ENCODE measurements at regions not wholly inside any gene's neighbourhood (a gene's known extent, or its start where the extent isn't known, plus 50 kb on each side); places are given as distances from the start of the nearest gene placed in this dataset.
"Not testable (repeated sequence)": the region's sequence is repeated elsewhere in the genome, so short reads cannot be mapped to it uniquely, and the experiment has no call there.

GRCh38 chr21:8758921-8759367 lies 1762.4 kb upstream of the TPTE start (continued):
- TF ChIP-seq, protein P1, sequence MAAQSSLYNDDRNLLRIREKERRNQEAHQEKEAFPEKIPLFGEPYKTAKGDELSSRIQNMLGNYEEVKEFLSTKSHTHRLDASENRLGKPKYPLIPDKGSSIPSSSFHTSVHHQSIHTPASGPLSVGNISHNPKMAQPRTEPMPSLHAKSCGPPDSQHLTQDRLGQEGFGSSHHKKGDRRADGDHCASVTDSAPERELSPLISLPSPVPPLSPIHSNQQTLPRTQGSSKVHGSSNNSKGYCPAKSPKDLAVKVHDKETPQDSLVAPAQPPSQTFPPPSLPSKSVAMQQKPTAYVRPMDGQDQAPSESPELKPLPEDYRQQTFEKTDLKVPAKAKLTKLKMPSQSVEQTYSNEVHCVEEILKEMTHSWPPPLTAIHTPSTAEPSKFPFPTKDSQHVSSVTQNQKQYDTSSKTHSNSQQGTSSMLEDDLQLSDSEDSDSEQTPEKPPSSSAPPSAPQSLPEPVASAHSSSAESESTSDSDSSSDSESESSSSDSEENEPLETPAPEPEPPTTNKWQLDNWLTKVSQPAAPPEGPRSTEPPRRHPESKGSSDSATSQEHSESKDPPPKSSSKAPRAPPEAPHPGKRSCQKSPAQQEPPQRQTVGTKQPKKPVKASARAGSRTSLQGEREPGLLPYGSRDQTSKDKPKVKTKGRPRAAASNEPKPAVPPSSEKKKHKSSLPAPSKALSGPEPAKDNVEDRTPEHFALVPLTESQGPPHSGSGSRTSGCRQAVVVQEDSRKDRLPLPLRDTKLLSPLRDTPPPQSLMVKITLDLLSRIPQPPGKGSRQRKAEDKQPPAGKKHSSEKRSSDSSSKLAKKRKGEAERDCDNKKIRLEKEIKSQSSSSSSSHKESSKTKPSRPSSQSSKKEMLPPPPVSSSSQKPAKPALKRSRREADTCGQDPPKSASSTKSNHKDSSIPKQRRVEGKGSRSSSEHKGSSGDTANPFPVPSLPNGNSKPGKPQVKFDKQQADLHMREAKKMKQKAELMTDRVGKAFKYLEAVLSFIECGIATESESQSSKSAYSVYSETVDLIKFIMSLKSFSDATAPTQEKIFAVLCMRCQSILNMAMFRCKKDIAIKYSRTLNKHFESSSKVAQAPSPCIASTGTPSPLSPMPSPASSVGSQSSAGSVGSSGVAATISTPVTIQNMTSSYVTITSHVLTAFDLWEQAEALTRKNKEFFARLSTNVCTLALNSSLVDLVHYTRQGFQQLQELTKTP (IDR thresholded peaks at IDR 0.05; ENCODE audit: low read depth in 1 of 2, partially characterized antibody in 2 of 2): peak in 1 of 2 experiments; percentile 78
- TF ChIP-seq ZNF143 (CRISPR knock-in tag; IDR thresholded peaks at IDR 0.05) (peak; percentile 53; the same call in 1 of the 2 replicates), POLR2A (conservative IDR thresholded peaks at IDR 0.05) (0 out of 2 replicates have a peak, but pooled peaks have one; percentile 48), ZFX (CRISPR knock-in tag; IDR thresholded peaks at IDR 0.05) (peak; percentile 80), ETV1 (tag; conservative IDR thresholded peaks at IDR 0.05; ENCODE audit: low read depth) (peak; percentile 43)
- TF ChIP-seq, protein P2, sequence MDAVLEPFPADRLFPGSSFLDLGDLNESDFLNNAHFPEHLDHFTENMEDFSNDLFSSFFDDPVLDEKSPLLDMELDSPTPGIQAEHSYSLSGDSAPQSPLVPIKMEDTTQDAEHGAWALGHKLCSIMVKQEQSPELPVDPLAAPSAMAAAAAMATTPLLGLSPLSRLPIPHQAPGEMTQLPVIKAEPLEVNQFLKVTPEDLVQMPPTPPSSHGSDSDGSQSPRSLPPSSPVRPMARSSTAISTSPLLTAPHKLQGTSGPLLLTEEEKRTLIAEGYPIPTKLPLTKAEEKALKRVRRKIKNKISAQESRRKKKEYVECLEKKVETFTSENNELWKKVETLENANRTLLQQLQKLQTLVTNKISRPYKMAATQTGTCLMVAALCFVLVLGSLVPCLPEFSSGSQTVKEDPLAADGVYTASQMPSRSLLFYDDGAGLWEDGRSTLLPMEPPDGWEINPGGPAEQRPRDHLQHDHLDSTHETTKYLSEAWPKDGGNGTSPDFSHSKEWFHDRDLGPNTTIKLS (IDR thresholded peaks at IDR 0.05; ENCODE audit: borderline replicate concordance, low read depth): peak; percentile 19; the same call in 1 of the 2 replicates

- intact Hi-C loops (cut with micrococcal nuclease); H3K27ac ChIP-seq (ENCODE audit: extremely low read depth, low read depth, low read length); H3K9ac ChIP-seq (ENCODE audit: insufficient read depth in 1 of 2, low read depth in 2 of 2, low read length in 2 of 2); BruUV-seq (replicated peaks); H3K27me3 ChIP-seq (ENCODE audit: control insufficient read depth in 2 of 2, insufficient read depth in 2 of 2, low read length in 2 of 2); H3K36me3 ChIP-seq (ENCODE audit: control insufficient read depth, insufficient read depth, low read length); POLR2A ChIA-PET; H4K20me1 ChIP-seq (replicated peaks; ENCODE audit: control insufficient read depth, insufficient read depth, low read length); H3K4me2 ChIP-seq (ENCODE audit: insufficient read depth, low read length); H3K4me1 ChIP-seq (replicated peaks in 1 of 2; ENCODE audit: control insufficient read depth in 2 of 2, insufficient read depth in 2 of 2, low read length in 2 of 2); H3K9me1 ChIP-seq (ENCODE audit: control insufficient read depth, insufficient read depth, low read length); in situ Hi-C loops (cut with MboI); H3K9me3 ChIP-seq (replicated peaks; ENCODE audit: control insufficient read depth, insufficient read depth, low read depth, low read length); ATAC-seq; H3K4me3 ChIP-seq; H3K79me2 ChIP-seq (ENCODE audit: control insufficient read depth, insufficient read depth, low read length); FAIRE-seq; H2AFZ ChIP-seq (ENCODE audit: low read depth, low read length); CTCF ChIA-PET (ENCODE audit: low intra/inter-chr PET ratio): not testable (repeated sequence)
- DNase-seq (ENCODE audit: extremely low read depth in 1 of 4, low spot score in 3 of 4): peak in 1 of 4 experiments; percentile 0
- WGBS (ENCODE audit: insufficient coverage, low coverage, missing lambda C conversion rate): 12% methylated on average over 2 of the region's 2 CpGs
Measured at GRCh38 chr21:8762241-8762640, 1759.1 kb upstream of the TPTE start.
